22Rv1 (cell line): ENCODE measurements at regions not wholly inside any gene's neighbourhood (a gene's known extent, or its start where the extent isn't known, plus 50 kb on each side); places are given as distances from the start of the nearest gene placed in this dataset.
A peak's percentile ranks its signal among the peaks of the same experiment; 100 is the strongest.

Experiments used
- H3K27ac ChIP-seq: fragments of 450-650 bp; 2 replicates; pipeline ENCODE4 v1.5.1; 2017
- CTCF ChIP-seq: fragments of 450-650 bp; IDR thresholded peaks from 2 replicates; pipeline ENCODE4 v1.5.1; 2017; ENCODE audit warnings: mild to moderate bottlenecking
- ZFX ChIP-seq: fragments of 450-650 bp; IDR thresholded peaks from 2 replicates; pipeline ENCODE4 v1.6.1; 2017; ENCODE audit warnings: antibody characterized with exemption, borderline replicate concordance

- TF ChIP-seq ZFX: no peak
- no peak for TF ChIP-seq CTCF
- H3K27ac ChIP-seq: no peak overlapping the region
These were observed 304.6 kb upstream of the MIR17HG start for GRCh38 chr13:91042870-91043269.

- no peak overlapping the region for H3K27ac ChIP-seq
- no peak for TF ChIP-seq ZFX
- TF ChIP-seq CTCF: peak; percentile 84
These were observed 302.0 kb upstream of the MIR17HG start for GRCh38 chr13:91045351-91046034.

- TF ChIP-seq CTCF (no peak), ZFX (no peak)
- no peak overlapping the region for H3K27ac ChIP-seq
These were observed 300.7 kb upstream of the MIR17HG start for GRCh38 chr13:91046715-91047327.

GRCh38 chr13:91050970-91051369, 296.5 kb upstream of the MIR17HG start:
- H3K27ac ChIP-seq: no peak overlapping the region
- TF ChIP-seq CTCF: no peak

- H3K27ac ChIP-seq: no peak overlapping the region
- TF ChIP-seq CTCF (no peak), ZFX (no peak)
These were observed 294.6 kb upstream of the MIR17HG start for GRCh38 chr13:91052876-91053275.

- H3K27ac ChIP-seq: no peak overlapping the region
- TF ChIP-seq CTCF (no peak), ZFX (no peak)
These were observed 294.0 kb upstream of the MIR17HG start for GRCh38 chr13:91053318-91054065.

GRCh38 chr13:91054902-91055301, 292.6 kb upstream of the MIR17HG start:
- TF ChIP-seq CTCF (no peak), ZFX (no peak)

More at GRCh38 chr13:91054902-91055301, 292.6 kb upstream of the MIR17HG start:
- H3K27ac ChIP-seq: no peak overlapping the region
